ENCODE measurements at regions not wholly inside any gene's neighbourhood (a gene's known extent, or its start where the extent isn't known, plus 50 kb on each side); places are given as distances from the start of the nearest gene placed in this dataset.

GRCh38 chr11:97506076-97506759 lies 1116.4 kb downstream of the JRKL start:
- H3K4me3 ChIP-seq: no peak overlapping the region
- intact Hi-C loops (cut with DNase I; ENCODE audit: low total_unique reads) (no loop called here), in situ Hi-C loops (cut with MboI; ENCODE audit: low sequenced_read_pairs in 4 of 4) (no loop called here)
- DNase-seq (no peak), ATAC-seq (no peak)
- no peak for TF ChIP-seq CTCF (IDR thresholded peaks at IDR 0.05 in 4 of 5, conservative IDR thresholded peaks at IDR 0.05 in 1 of 5)
- TF ChIP-seq POLR2A (IDR thresholded peaks at IDR 0.05): no peak
- no peaks in the 10 kb centered on the region for H3K4me1 ChIP-seq
- no peaks in the 10 kb centered on the region for H3K27me3 ChIP-seq
- H3K9me3 ChIP-seq: no peaks in the 10 kb centered on the region
- no peaks in the 10 kb centered on the region for H3K36me3 ChIP-seq
- no peak overlapping the region for H3K27ac ChIP-seq

GRCh38 chr11:97514446-97514845 lies 1124.6 kb downstream of the JRKL start:
- no peak for TF ChIP-seq POLR2A (IDR thresholded peaks at IDR 0.05)
- TF ChIP-seq CTCF (IDR thresholded peaks at IDR 0.05 in 4 of 5, conservative IDR thresholded peaks at IDR 0.05 in 1 of 5): no peak
- in situ Hi-C loops (cut with MboI; ENCODE audit: low sequenced_read_pairs in 4 of 4) (loop anchor here in 1 of 4 donors (10.0 kb wide), 1 partner anchor 60 kb away; no protein-coding TSS in a partner anchor), intact Hi-C loops (cut with DNase I; ENCODE audit: low total_unique reads) (no loop called here)
- no peak overlapping the region for H3K27ac ChIP-seq
- H3K4me3 ChIP-seq: no peak overlapping the region
- H3K27me3 ChIP-seq: no peaks in the 10 kb centered on the region
- DNase-seq (no peak), ATAC-seq (no peak)
- no peaks in the 10 kb centered on the region for H3K4me1 ChIP-seq
- H3K9me3 ChIP-seq: no peaks in the 10 kb centered on the region
- H3K36me3 ChIP-seq: no peaks in the 10 kb centered on the region

GRCh38 chr11:97516688-97517087 lies 1126.9 kb downstream of the JRKL start:
- ATAC-seq: no peak
- no peak overlapping the region for H3K4me3 ChIP-seq
- in situ Hi-C loops (cut with MboI; ENCODE audit: low sequenced_read_pairs in 4 of 4): loop anchor here in 1 of 4 donors (10.0 kb wide), 1 partner anchor 58 kb away; no protein-coding TSS in a partner anchor
- no peak overlapping the region for H3K27ac ChIP-seq
- intact Hi-C loops (cut with DNase I; ENCODE audit: low total_unique reads): no loop called here
- no peaks in the 10 kb centered on the region for H3K4me1 ChIP-seq
- no peak for TF ChIP-seq POLR2A (IDR thresholded peaks at IDR 0.05)
- no peak for TF ChIP-seq CTCF (IDR thresholded peaks at IDR 0.05 in 4 of 5, conservative IDR thresholded peaks at IDR 0.05 in 1 of 5)
- no peaks in the 10 kb centered on the region for H3K9me3 ChIP-seq
- DNase-seq: no peak
- no peaks in the 10 kb centered on the region for H3K36me3 ChIP-seq
- no peaks in the 10 kb centered on the region for H3K27me3 ChIP-seq

- in situ Hi-C loops (cut with MboI; ENCODE audit: low sequenced_read_pairs in 4 of 4): no loop called here
Measured at GRCh38 chr11:97525273-97525672, 1135.5 kb downstream of the JRKL start.

More at GRCh38 chr11:97525273-97525672, 1135.5 kb downstream of the JRKL start:
- ATAC-seq (no peak), DNase-seq (no peak)
- Histone ChIP-seq H3K27me3 (no peaks in the 10 kb centered on the region), H3K27ac (no peak overlapping the region), H3K4me1 (no peaks in the 10 kb centered on the region), H3K36me3 (no peaks in the 10 kb centered on the region), H3K9me3 (no peaks in the 10 kb centered on the region), H3K4me3 (no peak overlapping the region)
- TF ChIP-seq POLR2A (IDR thresholded peaks at IDR 0.05) (no peak), CTCF (IDR thresholded peaks at IDR 0.05 in 4 of 5, conservative IDR thresholded peaks at IDR 0.05 in 1 of 5) (no peak)
- intact Hi-C loops (cut with DNase I; ENCODE audit: low total_unique reads): no loop called here

Measured in gastrocnemius medialis (tissue), 4 donors.